ENCODE measurements at regions not wholly inside any gene's neighbourhood (a gene's known extent, or its start where the extent isn't known, plus 50 kb on each side); places are given as distances from the start of the nearest gene placed in this dataset.

DNA sequence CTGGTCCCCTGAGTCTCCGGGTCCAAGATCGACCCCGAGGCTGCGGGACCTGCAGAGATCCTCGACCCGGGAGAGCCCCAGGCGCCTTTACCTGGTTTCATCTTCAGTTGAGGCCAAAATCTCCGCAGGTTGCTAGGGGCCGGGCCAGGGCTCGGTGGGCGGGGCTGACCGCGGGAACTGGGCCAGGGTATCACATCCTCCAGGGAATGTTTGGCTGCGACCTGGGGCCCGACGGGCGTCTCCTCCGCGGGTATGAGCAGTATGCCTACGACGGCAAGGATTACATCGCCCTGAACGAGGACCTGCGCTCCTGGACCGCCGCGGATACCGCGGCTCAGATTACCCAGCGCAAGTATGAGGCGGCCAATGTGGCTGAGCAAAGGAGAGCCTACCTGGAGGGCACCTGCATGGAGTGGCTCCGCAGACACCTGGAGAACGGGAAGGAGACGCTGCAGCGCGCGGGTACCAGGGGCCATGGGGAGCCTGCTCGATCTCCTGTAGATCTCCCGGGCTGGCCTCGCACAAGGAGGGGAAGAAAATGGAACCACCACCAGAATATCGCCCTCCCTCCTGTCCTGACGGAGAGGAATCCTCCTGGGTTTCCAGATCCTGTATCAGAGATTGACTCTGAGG, 53.8 kb upstream of the POLR1H start:
- no peak for DNase-seq (ENCODE audit: low read depth)
- Histone ChIP-seq H3K27me3 (ENCODE audit: control insufficient read depth, insufficient read depth, low read length) (peaks cover 23% of the 10 kb centered on the region), H3K4me3 (ENCODE audit: low read depth, low read length) (no peak overlapping the region), H3K36me3 (ENCODE audit: control insufficient read depth, insufficient read depth, low read length) (no peaks in the 10 kb centered on the region)
- TF ChIP-seq, protein P1, sequence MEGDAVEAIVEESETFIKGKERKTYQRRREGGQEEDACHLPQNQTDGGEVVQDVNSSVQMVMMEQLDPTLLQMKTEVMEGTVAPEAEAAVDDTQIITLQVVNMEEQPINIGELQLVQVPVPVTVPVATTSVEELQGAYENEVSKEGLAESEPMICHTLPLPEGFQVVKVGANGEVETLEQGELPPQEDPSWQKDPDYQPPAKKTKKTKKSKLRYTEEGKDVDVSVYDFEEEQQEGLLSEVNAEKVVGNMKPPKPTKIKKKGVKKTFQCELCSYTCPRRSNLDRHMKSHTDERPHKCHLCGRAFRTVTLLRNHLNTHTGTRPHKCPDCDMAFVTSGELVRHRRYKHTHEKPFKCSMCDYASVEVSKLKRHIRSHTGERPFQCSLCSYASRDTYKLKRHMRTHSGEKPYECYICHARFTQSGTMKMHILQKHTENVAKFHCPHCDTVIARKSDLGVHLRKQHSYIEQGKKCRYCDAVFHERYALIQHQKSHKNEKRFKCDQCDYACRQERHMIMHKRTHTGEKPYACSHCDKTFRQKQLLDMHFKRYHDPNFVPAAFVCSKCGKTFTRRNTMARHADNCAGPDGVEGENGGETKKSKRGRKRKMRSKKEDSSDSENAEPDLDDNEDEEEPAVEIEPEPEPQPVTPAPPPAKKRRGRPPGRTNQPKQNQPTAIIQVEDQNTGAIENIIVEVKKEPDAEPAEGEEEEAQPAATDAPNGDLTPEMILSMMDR (IDR thresholded peaks at IDR 0.05; ENCODE audit: insufficient read depth, low read depth, low read length): no peak
- CTCF ChIA-PET: interaction anchor here (2.4 kb wide), 1 partner anchor 159 kb away, joined by 15 read pairs; no protein-coding TSS in a partner anchor
- POLR2A ChIA-PET: no interaction called here

DNA sequence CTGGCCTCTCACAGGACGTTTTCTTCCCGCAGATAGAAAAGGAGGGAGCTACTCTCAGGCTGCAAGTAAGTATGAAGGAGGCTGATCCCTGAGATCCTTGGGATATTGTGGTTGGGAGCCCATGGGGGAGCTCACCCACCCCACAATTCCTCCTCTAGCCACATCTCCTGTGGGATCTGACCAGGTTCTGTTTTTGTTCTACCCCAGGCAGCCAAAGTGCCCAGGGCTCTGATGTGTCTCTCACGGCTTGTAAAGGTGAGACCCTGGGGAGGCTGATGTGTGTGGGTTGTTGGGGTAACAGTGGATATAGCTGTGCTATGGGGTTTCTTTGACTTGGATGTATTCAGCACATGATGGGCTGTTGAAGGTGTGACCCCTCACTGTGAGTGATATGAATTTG, 52.0 kb upstream of the POLR1H start:
- DNase-seq (ENCODE audit: low read depth): no peak
- H3K36me3 ChIP-seq (ENCODE audit: control insufficient read depth, insufficient read depth, low read length): no peaks in the 10 kb centered on the region
- H3K4me3 ChIP-seq (ENCODE audit: low read depth, low read length): no peak overlapping the region
- H3K27me3 ChIP-seq (ENCODE audit: control insufficient read depth, insufficient read depth, low read length): peaks cover 23% of the 10 kb centered on the region
- TF ChIP-seq, protein P1 (IDR thresholded peaks at IDR 0.05; ENCODE audit: insufficient read depth, low read depth, low read length): no peak
- ChIA-PET CTCF (interaction anchor here (0.6 to 9.2 kb wide), 3 partner anchors 158 to 298 kb away, joined by 3 to 92 read pairs (median 6); no protein-coding TSS in a partner anchor), POLR2A (no interaction called here)

All from BJ (cell line).